Fibroblast of lung (primary cell): ENCODE measurements at regions not wholly inside any gene's neighbourhood (a gene's known extent, or its start where the extent isn't known, plus 50 kb on each side); places are given as distances from the start of the nearest gene placed in this dataset.

Experiments
- DNase-seq, 2 donors: peaks; one replicate each; pipeline versions ENCODE4 v3.0.0 to v3.0.0-alpha.2; 2010; ENCODE audit warnings: low read depth in 2 of 2
- H2AFZ ChIP-seq: 2 replicates; pipeline ENCODE4 v1.5.1; 2012; ENCODE audit warnings: low read length, control low read depth, inconsistent platforms
- H3K27ac ChIP-seq: 2 replicates; pipeline ENCODE4 v1.5.1; 2011; ENCODE audit warnings: low read length, control low read depth; ENCODE audit not compliant: insufficient read depth
- H3K27me3 ChIP-seq: 2 replicates; pipeline ENCODE4 v1.5.1; 2011; ENCODE audit warnings: mild to moderate bottlenecking, low read length; ENCODE audit not compliant: control insufficient read depth, insufficient read depth
- H3K36me3 ChIP-seq: 2 replicates; pipeline ENCODE4 v1.5.1; 2011; ENCODE audit warnings: low read length; ENCODE audit not compliant: control insufficient read depth, insufficient read depth
- H3K4me1 ChIP-seq: 2 replicates; pipeline ENCODE4 v1.5.1; 2011; ENCODE audit warnings: low read length; ENCODE audit not compliant: control insufficient read depth, insufficient read depth; ENCODE audit errors: extremely low read depth
- H3K4me2 ChIP-seq: 2 replicates; pipeline ENCODE4 v1.5.1; 2011; ENCODE audit warnings: low read length, control low read depth; ENCODE audit not compliant: insufficient read depth; ENCODE audit errors: extremely low read depth
- H3K4me3 ChIP-seq, 4 experiments: fragments of 200-600 bp in 1 of 4; sonication (generic) in 1 of 4; replicated peaks in 1 of 4; 2 replicates each; pipeline ENCODE4 v1.5.1; 2011 to 2016; ENCODE audit warnings: low read length in 4 of 4, low read depth in 3 of 4, mild to moderate bottlenecking in 3 of 4, control low read depth in 2 of 4, inconsistent platforms in 1 of 4, mixed read lengths in 1 of 4; ENCODE audit not compliant: insufficient read depth in 1 of 4; ENCODE audit errors: control extremely low read depth in 1 of 4
- H3K79me2 ChIP-seq: 2 replicates; pipeline ENCODE4 v1.5.1; 2012; ENCODE audit warnings: mild to moderate bottlenecking, low read length, inconsistent platforms; ENCODE audit not compliant: control insufficient read depth, insufficient read depth
- H3K9ac ChIP-seq: 2 replicates; pipeline ENCODE4 v1.5.1; 2011; ENCODE audit warnings: mild to moderate bottlenecking, low read length, control low read depth; ENCODE audit not compliant: insufficient read depth
- H3K9me3 ChIP-seq: 2 replicates; pipeline ENCODE4 v1.5.1; 2012; ENCODE audit warnings: low read depth, low read length; ENCODE audit not compliant: control insufficient read depth, insufficient read depth
- H4K20me1 ChIP-seq: 2 replicates; pipeline ENCODE4 v1.5.1; 2011; ENCODE audit warnings: low read length; ENCODE audit not compliant: control insufficient read depth, insufficient read depth; ENCODE audit errors: extremely low read depth
- EZH2 ChIP-seq: IDR thresholded peaks from 2 replicates; pipeline ENCODE4 v1.5.1; 2012; ENCODE audit warnings: low read length, control low read depth, mild to moderate bottlenecking; ENCODE audit errors: missing control alignments
- TF ChIP-seq, protein P1 (sequence below), 2 donors: IDR thresholded peaks in 1 of 2; conservative IDR thresholded peaks in 1 of 2; 1 replicate in 1 of 2; 2 replicates in 1 of 2; pipeline ENCODE4 v1.5.1; 2011 to 2012; ENCODE audit warnings: low read length in 2 of 2, control low read depth in 1 of 2, inconsistent platforms in 1 of 2, low read depth in 1 of 2, mild to moderate bottlenecking in 1 of 2

DNA sequence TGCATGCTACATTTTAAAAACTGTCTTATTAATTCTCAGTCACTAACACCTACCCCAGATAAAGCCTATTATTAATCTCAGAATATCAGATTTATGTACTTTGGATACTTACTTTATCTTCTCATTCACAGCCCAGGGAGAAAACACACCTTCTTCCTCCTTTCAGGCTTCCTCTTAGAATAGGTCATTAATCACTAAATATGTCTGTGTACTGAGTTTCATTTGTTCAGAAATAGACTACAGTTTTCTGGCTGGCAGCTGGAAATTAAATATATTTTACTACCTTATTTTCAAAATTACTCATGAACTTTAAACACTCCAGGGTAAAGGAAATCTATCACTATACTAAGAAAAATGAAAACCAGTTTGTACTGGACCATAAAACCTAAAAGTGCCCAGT is 147.7 kb upstream of the DST start:
- Histone ChIP-seq H3K4me1 (peaks cover 3% of the 10 kb centered on the region), H3K9me3 (no peaks in the 10 kb centered on the region), H3K4me2 (no peak overlapping the region), H4K20me1 (no peaks in the 10 kb centered on the region), H2AFZ (no peak overlapping the region), H3K27ac (no peak overlapping the region), H3K79me2 (peaks cover 85% of the 10 kb centered on the region), H3K27me3 (no peaks in the 10 kb centered on the region), H3K9ac (no peak overlapping the region), H3K36me3 (no peaks in the 10 kb centered on the region), H3K4me3 (no peak overlapping the region)
- no peak for DNase-seq
- TF ChIP-seq, protein P1, sequence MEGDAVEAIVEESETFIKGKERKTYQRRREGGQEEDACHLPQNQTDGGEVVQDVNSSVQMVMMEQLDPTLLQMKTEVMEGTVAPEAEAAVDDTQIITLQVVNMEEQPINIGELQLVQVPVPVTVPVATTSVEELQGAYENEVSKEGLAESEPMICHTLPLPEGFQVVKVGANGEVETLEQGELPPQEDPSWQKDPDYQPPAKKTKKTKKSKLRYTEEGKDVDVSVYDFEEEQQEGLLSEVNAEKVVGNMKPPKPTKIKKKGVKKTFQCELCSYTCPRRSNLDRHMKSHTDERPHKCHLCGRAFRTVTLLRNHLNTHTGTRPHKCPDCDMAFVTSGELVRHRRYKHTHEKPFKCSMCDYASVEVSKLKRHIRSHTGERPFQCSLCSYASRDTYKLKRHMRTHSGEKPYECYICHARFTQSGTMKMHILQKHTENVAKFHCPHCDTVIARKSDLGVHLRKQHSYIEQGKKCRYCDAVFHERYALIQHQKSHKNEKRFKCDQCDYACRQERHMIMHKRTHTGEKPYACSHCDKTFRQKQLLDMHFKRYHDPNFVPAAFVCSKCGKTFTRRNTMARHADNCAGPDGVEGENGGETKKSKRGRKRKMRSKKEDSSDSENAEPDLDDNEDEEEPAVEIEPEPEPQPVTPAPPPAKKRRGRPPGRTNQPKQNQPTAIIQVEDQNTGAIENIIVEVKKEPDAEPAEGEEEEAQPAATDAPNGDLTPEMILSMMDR (conservative IDR thresholded peaks at IDR 0.05 in 1 of 2, IDR thresholded peaks at IDR 0.05 in 1 of 2; ENCODE audit: low read depth in 1 of 2, low read length in 2 of 2), result no peak
- TF ChIP-seq EZH2, result no peak

DNA sequence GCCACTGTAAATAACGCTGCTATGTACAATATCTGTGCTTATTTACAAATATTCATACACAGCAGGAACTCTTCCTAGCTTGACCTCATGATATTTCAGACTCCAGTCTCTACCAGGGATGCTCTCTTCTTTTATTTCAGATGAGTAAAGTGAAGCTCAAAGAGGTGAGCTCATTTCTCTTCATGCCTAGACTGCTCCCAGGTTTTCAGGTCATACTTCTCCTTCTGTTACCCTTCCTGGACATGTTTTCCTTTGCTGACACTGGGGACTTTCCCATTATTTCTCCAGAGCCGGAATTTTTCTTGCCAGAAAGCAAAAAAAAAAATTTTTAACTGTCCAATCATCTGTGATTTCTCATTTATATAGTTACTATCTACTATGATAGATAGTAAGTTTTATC is 147.2 kb upstream of the DST start:
- Histone ChIP-seq H3K9ac (no peak overlapping the region), H3K4me3 (no peak overlapping the region), H3K4me2 (no peak overlapping the region), H3K27me3 (no peaks in the 10 kb centered on the region), H3K79me2 (peaks cover 80% of the 10 kb centered on the region), H3K27ac (no peak overlapping the region), H4K20me1 (no peaks in the 10 kb centered on the region), H3K36me3 (no peaks in the 10 kb centered on the region), H3K9me3 (no peaks in the 10 kb centered on the region), H2AFZ (no peak overlapping the region), H3K4me1 (peaks cover 3% of the 10 kb centered on the region)
- no peak for DNase-seq
- TF ChIP-seq, protein P1 (conservative IDR thresholded peaks at IDR 0.05 in 1 of 2, IDR thresholded peaks at IDR 0.05 in 1 of 2; ENCODE audit: low read depth in 1 of 2, low read length in 2 of 2), result no peak
- TF ChIP-seq EZH2, result no peak

DNA sequence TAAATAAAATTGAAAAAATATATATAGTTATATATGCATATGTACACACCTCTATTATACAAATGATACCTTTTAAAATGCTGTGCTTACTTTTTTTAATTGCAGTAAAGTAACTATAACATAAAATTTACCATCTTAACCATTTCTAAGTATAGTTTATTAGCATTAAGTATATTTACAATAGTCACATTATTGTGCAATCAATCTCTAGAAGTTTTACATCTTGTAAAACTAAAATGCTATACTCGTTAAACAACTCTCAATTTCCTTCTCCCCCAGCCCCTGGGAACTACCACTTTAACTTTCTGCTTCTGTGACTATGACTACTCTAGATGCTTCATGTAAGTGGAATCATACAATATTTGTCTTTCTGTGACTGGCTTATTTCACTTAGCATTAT is 146.7 kb upstream of the DST start:
- H3K9me3 ChIP-seq, result no peaks in the 10 kb centered on the region
- TF ChIP-seq, protein P1 (conservative IDR thresholded peaks at IDR 0.05 in 1 of 2, IDR thresholded peaks at IDR 0.05 in 1 of 2; ENCODE audit: low read depth in 1 of 2, low read length in 2 of 2), result no peak
- no peak for TF ChIP-seq EZH2
- H3K36me3 ChIP-seq, result no peaks in the 10 kb centered on the region
- no peaks in the 10 kb centered on the region for H3K27me3 ChIP-seq
- no peaks in the 10 kb centered on the region for H4K20me1 ChIP-seq
- H3K4me3 ChIP-seq, result no peak overlapping the region
- H3K79me2 ChIP-seq, result peaks cover 75% of the 10 kb centered on the region
- no peak overlapping the region for H3K4me2 ChIP-seq
- H3K4me1 ChIP-seq, result peaks cover under 1% of the 10 kb centered on the region
- no peak for DNase-seq
- no peak overlapping the region for H3K9ac ChIP-seq
- H3K27ac ChIP-seq, result no peak overlapping the region
- H2AFZ ChIP-seq, result no peak overlapping the region
